Thyroid gland (tissue), 4 donors: ENCODE measurements at regions not wholly inside any gene's neighbourhood (a gene's known extent, or its start where the extent isn't known, plus 50 kb on each side); places are given as distances from the start of the nearest gene placed in this dataset.

Experiments used
- DNase-seq, 2 donors: peaks; one replicate each; pipeline ENCODE4 v3.0.0-alpha.2; 2019
- H3K27ac ChIP-seq, 3 donors: fragments of 200-600 bp; sonication (generic); 1 replicate in 2 of 3; 2 replicates in 1 of 3; pipeline ENCODE4 v1.5.1; 2016 to 2019; ENCODE audit warnings: mild to moderate bottlenecking in 1 of 3, moderate library complexity in 1 of 3
- H3K27me3 ChIP-seq: fragments of 200-600 bp; sonication (generic); one replicate; pipeline ENCODE4 v1.5.1; 2019
- H3K36me3 ChIP-seq, 2 donors: fragments of 200-600 bp; sonication (generic); one replicate each; pipeline ENCODE4 v1.5.1; 2016 to 2019
- H3K4me1 ChIP-seq, 2 donors: fragments of 200-600 bp; sonication (generic); one replicate each; pipeline ENCODE4 v1.5.1; 2017 to 2019
- H3K4me3 ChIP-seq, 3 donors: fragments of 200-600 bp; sonication (generic); replicated peaks in 1 of 3; 1 replicate in 2 of 3; 2 replicates in 1 of 3; pipeline ENCODE4 v1.5.1; 2016; ENCODE audit warnings: mild to moderate bottlenecking in 1 of 3
- H3K9me3 ChIP-seq: fragments of 200-600 bp; sonication (generic); one replicate; pipeline ENCODE4 v1.5.1; 2017
- CTCF ChIP-seq, 6 experiments: fragments of 200-600 bp in 3 of 6; fragments of 450-650 bp in 3 of 6; sonication (generic) in 3 of 6; IDR thresholded peaks; one replicate each; pipeline ENCODE4 v1.5.1; 2016 to 2019; ENCODE audit warnings: antibody characterized with exemption in 6 of 6, mild to moderate bottlenecking in 2 of 6, inconsistent platforms in 1 of 6, moderate library complexity in 1 of 6
- POLR2A ChIP-seq, 2 donors: fragments of 450-650 bp; IDR thresholded peaks; one replicate each; pipeline ENCODE4 v1.6.1; 2017; ENCODE audit warnings: antibody characterized with exemption in 2 of 2, mild to moderate bottlenecking in 2 of 2, moderate library complexity in 1 of 2
- WGBS, 2 donors: methylation state at CpG; one replicate each; pipeline ENCODE4 v1.1.5; 2017; 5-methylcytosine and 5-hydroxymethylcytosine counted together
- intact Hi-C: fragments of 100-400 bp; cut with DNase I; formaldehyde crosslinking; loops from one replicate; pipeline ENCODE4 v1.15.1; 2023

GRCh38 chr1:66435541-66435940 lies 98.4 kb upstream of the SGIP1 start:
- Histone ChIP-seq H3K9me3 (no peaks in the 10 kb centered on the region), H3K27ac (no peak overlapping the region), H3K4me1 (no peaks in the 10 kb centered on the region), H3K36me3 (no peaks in the 10 kb centered on the region), H3K27me3 (no peaks in the 10 kb centered on the region), H3K4me3 (no peak overlapping the region)
- WGBS, 2 donors = 93 to 95% methylated on average over 1 of the region's 1 CpG
- no peak for DNase-seq
- intact Hi-C loops = no loop called here
- no peak for TF ChIP-seq CTCF (IDR thresholded peaks at IDR 0.05)
- TF ChIP-seq POLR2A (IDR thresholded peaks at IDR 0.05) = no peak

- DNase-seq = no peak
- TF ChIP-seq POLR2A (IDR thresholded peaks at IDR 0.05) (no peak), CTCF (IDR thresholded peaks at IDR 0.05) (peak in 3 of 6 experiments; percentile 3 to 21 (median 7))
- Histone ChIP-seq H3K4me1 (no peaks in the 10 kb centered on the region), H3K36me3 (no peaks in the 10 kb centered on the region), H3K27ac (no peak overlapping the region), H3K27me3 (no peaks in the 10 kb centered on the region), H3K9me3 (no peaks in the 10 kb centered on the region), H3K4me3 (no peak overlapping the region)
- WGBS, 2 donors = 80 to 87% methylated on average over 3 of the region's 4 CpGs
- intact Hi-C loops = no loop called here
Observed at GRCh38 chr1:66436378-66437135, 97.4 kb upstream of the SGIP1 start.

GRCh38 chr1:66437136-66437401 lies 96.9 kb upstream of the SGIP1 start:
- 94 to 95% methylated on average over 2 of the region's 2 CpGs for WGBS, 2 donors
- intact Hi-C loops = no loop called here
- no peak for DNase-seq
- Histone ChIP-seq H3K27me3 (no peaks in the 10 kb centered on the region), H3K36me3 (no peaks in the 10 kb centered on the region), H3K4me1 (no peaks in the 10 kb centered on the region), H3K27ac (no peak overlapping the region), H3K4me3 (no peak overlapping the region), H3K9me3 (no peaks in the 10 kb centered on the region)
- TF ChIP-seq POLR2A (IDR thresholded peaks at IDR 0.05) = no peak
- no peak for TF ChIP-seq CTCF (IDR thresholded peaks at IDR 0.05)

- Histone ChIP-seq H3K27me3 (no peaks in the 10 kb centered on the region), H3K27ac (no peak overlapping the region), H3K4me1 (no peaks in the 10 kb centered on the region), H3K4me3 (no peak overlapping the region), H3K36me3 (no peaks in the 10 kb centered on the region), H3K9me3 (no peaks in the 10 kb centered on the region)
- intact Hi-C loops = no loop called here
- DNase-seq = no peak
- 91 to 92% methylated on average over 1 of the region's 1 CpG for WGBS, 2 donors
- TF ChIP-seq POLR2A (IDR thresholded peaks at IDR 0.05) (no peak), CTCF (IDR thresholded peaks at IDR 0.05) (no peak)
Observed at GRCh38 chr1:66438062-66438461, 95.9 kb upstream of the SGIP1 start.

GRCh38 chr1:66438501-66438900 lies 95.5 kb upstream of the SGIP1 start:
- intact Hi-C loops = no loop called here
- no peak for TF ChIP-seq CTCF (IDR thresholded peaks at IDR 0.05)
- TF ChIP-seq POLR2A (IDR thresholded peaks at IDR 0.05) = no peak
- WGBS, 2 donors = 85 to 88% methylated on average over 7 of the region's 7 CpGs
- Histone ChIP-seq H3K27ac (no peak overlapping the region), H3K36me3 (no peaks in the 10 kb centered on the region), H3K27me3 (no peaks in the 10 kb centered on the region), H3K4me1 (no peaks in the 10 kb centered on the region), H3K9me3 (no peaks in the 10 kb centered on the region), H3K4me3 (no peak overlapping the region)
- no peak for DNase-seq
